Neuron (in vitro differentiated cells): ENCODE measurements at regions not wholly inside any gene's neighbourhood (a gene's known extent, or its start where the extent isn't known, plus 50 kb on each side); places are given as distances from the start of the nearest gene placed in this dataset.
"Not testable (repeated sequence)": the region's sequence is repeated elsewhere in the genome, so short reads cannot be mapped to it uniquely, and the experiment has no call there.

Experiments
- H2AFZ ChIP-seq: one replicate; pipeline ENCODE4 v1.6.1; 2013; ENCODE audit warnings: low read depth, mild to moderate bottlenecking, inconsistent platforms, low read length, moderate library complexity
- H3K27me3 ChIP-seq: one replicate; pipeline ENCODE4 v1.6.1; 2013; ENCODE audit warnings: low read length; ENCODE audit not compliant: insufficient read depth
- H3K36me3 ChIP-seq: one replicate; pipeline ENCODE4 v1.6.1; 2013; ENCODE audit warnings: low read length; ENCODE audit not compliant: insufficient read depth
- H3K4me1 ChIP-seq: one replicate; pipeline ENCODE4 v1.6.1; 2013; ENCODE audit warnings: low read length; ENCODE audit not compliant: insufficient read depth
- H3K4me3 ChIP-seq: 2 replicates; pipeline ENCODE4 v1.5.1; 2013; ENCODE audit warnings: mild to moderate bottlenecking, low read length, moderate library complexity
- H3K9me3 ChIP-seq: one replicate; pipeline ENCODE4 v1.6.1; 2013; ENCODE audit warnings: low read length

GRCh38 chr7:118826246-118826645, 601.7 kb downstream of the ANKRD7 start:
- Histone ChIP-seq H3K27me3 (no peaks in the 10 kb centered on the region), H3K36me3 (no peaks in the 10 kb centered on the region), H2AFZ (no peak overlapping the region), H3K9me3 (no peaks in the 10 kb centered on the region), H3K4me1 (no peaks in the 10 kb centered on the region), H3K4me3 (no peak overlapping the region)

- H3K4me1 ChIP-seq: no peaks in the 10 kb centered on the region
- no peak overlapping the region for H3K4me3 ChIP-seq
- no peaks in the 10 kb centered on the region for H3K36me3 ChIP-seq
- H2AFZ ChIP-seq: no peak overlapping the region
- H3K27me3 ChIP-seq: no peaks in the 10 kb centered on the region
- H3K9me3 ChIP-seq: no peaks in the 10 kb centered on the region
These were observed 612.4 kb downstream of the ANKRD7 start for GRCh38 chr7:118836933-118837332.

GRCh38 chr7:118839515-118839914, 615.0 kb downstream of the ANKRD7 start:
- H3K4me3 ChIP-seq: no peak overlapping the region
- H3K4me1 ChIP-seq: no peaks in the 10 kb centered on the region
- H3K27me3 ChIP-seq: no peaks in the 10 kb centered on the region
- H2AFZ ChIP-seq: no peak overlapping the region
- no peaks in the 10 kb centered on the region for H3K9me3 ChIP-seq
- no peaks in the 10 kb centered on the region for H3K36me3 ChIP-seq

- no peak overlapping the region for H3K4me3 ChIP-seq
- H2AFZ ChIP-seq: no peak overlapping the region
- no peaks in the 10 kb centered on the region for H3K9me3 ChIP-seq
- H3K36me3 ChIP-seq: no peaks in the 10 kb centered on the region
- H3K4me1 ChIP-seq: no peaks in the 10 kb centered on the region
- H3K27me3 ChIP-seq: no peaks in the 10 kb centered on the region
These were observed 619.0 kb downstream of the ANKRD7 start for GRCh38 chr7:118843456-118843855.

GRCh38 chr7:118844748-118845147, 620.2 kb downstream of the ANKRD7 start:
- Histone ChIP-seq H3K4me1 (no peaks in the 10 kb centered on the region), H3K9me3 (no peaks in the 10 kb centered on the region), H2AFZ (no peak overlapping the region), H3K36me3 (no peaks in the 10 kb centered on the region), H3K27me3 (no peaks in the 10 kb centered on the region), H3K4me3 (no peak overlapping the region)

GRCh38 chr7:118845791-118846190, 621.3 kb downstream of the ANKRD7 start:
- H3K36me3 ChIP-seq: no peaks in the 10 kb centered on the region
- no peaks in the 10 kb centered on the region for H3K9me3 ChIP-seq
- H3K27me3 ChIP-seq: no peaks in the 10 kb centered on the region
- H3K4me1 ChIP-seq: no peaks in the 10 kb centered on the region
- H2AFZ ChIP-seq: no peak overlapping the region
- H3K4me3 ChIP-seq: no peak overlapping the region

GRCh38 chr7:118846977-118847376, 622.5 kb downstream of the ANKRD7 start:
- H3K4me3 ChIP-seq: no peak overlapping the region
- H3K9me3 ChIP-seq: no peaks in the 10 kb centered on the region
- H3K4me1 ChIP-seq: no peaks in the 10 kb centered on the region
- H2AFZ ChIP-seq: no peak overlapping the region
- no peaks in the 10 kb centered on the region for H3K27me3 ChIP-seq
- H3K36me3 ChIP-seq: no peaks in the 10 kb centered on the region

GRCh38 chr7:118855290-118855689, 630.8 kb downstream of the ANKRD7 start:
- Histone ChIP-seq H3K4me1 (no peaks in the 10 kb centered on the region), H3K9me3 (no peaks in the 10 kb centered on the region), H3K4me3 (no peak overlapping the region), H2AFZ (no peak overlapping the region), H3K27me3 (no peaks in the 10 kb centered on the region), H3K36me3 (no peaks in the 10 kb centered on the region)

- Histone ChIP-seq H3K4me3 (no peak overlapping the region), H3K36me3 (no peaks in the 10 kb centered on the region), H3K4me1 (no peaks in the 10 kb centered on the region), H3K9me3 (no peaks in the 10 kb centered on the region), H3K27me3 (no peaks in the 10 kb centered on the region), H2AFZ (no peak overlapping the region)
These were observed 634.2 kb downstream of the ANKRD7 start for GRCh38 chr7:118858651-118859149.

GRCh38 chr7:118861581-118861980, 637.1 kb downstream of the ANKRD7 start:
- no peaks in the 10 kb centered on the region for H3K4me1 ChIP-seq
- H3K4me3 ChIP-seq: no peak overlapping the region
- H3K36me3 ChIP-seq: no peaks in the 10 kb centered on the region
- H2AFZ ChIP-seq: no peak overlapping the region
- H3K9me3 ChIP-seq: no peaks in the 10 kb centered on the region
- H3K27me3 ChIP-seq: no peaks in the 10 kb centered on the region

- H3K36me3 ChIP-seq: no peaks in the 10 kb centered on the region
These were observed 638.2 kb downstream of the ANKRD7 start for GRCh38 chr7:118862740-118863139.

GRCh38 chr7:118863966-118864365, 639.5 kb downstream of the ANKRD7 start:
- Histone ChIP-seq H2AFZ (no peak overlapping the region), H3K4me1 (no peaks in the 10 kb centered on the region), H3K27me3 (no peaks in the 10 kb centered on the region), H3K9me3 (no peaks in the 10 kb centered on the region), H3K36me3 (no peaks in the 10 kb centered on the region), H3K4me3 (no peak overlapping the region)

More at GRCh38 chr7:118862740-118863139, 638.2 kb downstream of the ANKRD7 start:
- Histone ChIP-seq H3K27me3 (no peaks in the 10 kb centered on the region), H2AFZ (no peak overlapping the region), H3K4me1 (no peaks in the 10 kb centered on the region), H3K4me3 (no peak overlapping the region), H3K9me3 (no peaks in the 10 kb centered on the region)

- Histone ChIP-seq H3K27me3 (no peaks in the 10 kb centered on the region), H3K36me3 (no peaks in the 10 kb centered on the region), H3K9me3 (no peaks in the 10 kb centered on the region), H3K4me1 (no peaks in the 10 kb centered on the region), H2AFZ (no peak overlapping the region), H3K4me3 (no peak overlapping the region)
These were observed 643.4 kb downstream of the ANKRD7 start for GRCh38 chr7:118867860-118868259.

GRCh38 chr7:118869141-118869540, 644.6 kb downstream of the ANKRD7 start:
- H3K27me3 ChIP-seq, H2AFZ ChIP-seq, H3K4me3 ChIP-seq, H3K9me3 ChIP-seq, H3K4me1 ChIP-seq, H3K36me3 ChIP-seq: not testable (repeated sequence)
